A673 (cell line): ENCODE measurements at regions not wholly inside any gene's neighbourhood (a gene's known extent, or its start where the extent isn't known, plus 50 kb on each side); places are given as distances from the start of the nearest gene placed in this dataset.

ENCODE experiments used
- EZH2 ChIP-seq: fragments of 200-600 bp; sonication (generic); IDR thresholded peaks from 2 replicates; pipeline ENCODE4 v1.6.1; 2017; ENCODE audit warnings: borderline replicate concordance, low read depth, mild to moderate bottlenecking, mixed read lengths, antibody characterized with exemption, low read length; ENCODE audit not compliant: poor library complexity, severe bottlenecking
- TF ChIP-seq, protein P1 (sequence below): fragments of 300-800, 200-600 bp; sonication (generic); conservative IDR thresholded peaks from 2 replicates; pipeline ENCODE4 v1.5.1; 2017; ENCODE audit warnings: low read depth, mild to moderate bottlenecking, antibody characterized with exemption, low read length, moderate library complexity, mixed read lengths

DNA sequence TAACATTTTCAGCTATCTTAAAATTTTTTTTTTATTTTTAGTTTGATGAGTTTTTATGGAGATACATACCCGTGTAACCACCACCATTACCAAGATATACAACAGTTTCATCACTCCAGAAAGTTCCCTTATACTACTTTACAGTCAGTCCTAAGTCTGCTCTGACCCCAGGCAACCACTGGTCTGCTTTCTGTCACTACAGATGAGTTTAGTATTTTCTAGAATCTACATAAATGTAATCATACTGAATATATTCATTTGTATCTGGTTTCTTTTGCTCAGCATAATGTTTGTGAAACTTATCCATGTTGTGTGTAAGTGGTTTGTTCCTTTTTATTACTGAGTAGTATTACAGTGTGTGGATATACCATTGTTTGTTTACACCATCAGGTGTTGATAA is 127.8 kb downstream of the GAS1 start:
- TF ChIP-seq, protein P1, sequence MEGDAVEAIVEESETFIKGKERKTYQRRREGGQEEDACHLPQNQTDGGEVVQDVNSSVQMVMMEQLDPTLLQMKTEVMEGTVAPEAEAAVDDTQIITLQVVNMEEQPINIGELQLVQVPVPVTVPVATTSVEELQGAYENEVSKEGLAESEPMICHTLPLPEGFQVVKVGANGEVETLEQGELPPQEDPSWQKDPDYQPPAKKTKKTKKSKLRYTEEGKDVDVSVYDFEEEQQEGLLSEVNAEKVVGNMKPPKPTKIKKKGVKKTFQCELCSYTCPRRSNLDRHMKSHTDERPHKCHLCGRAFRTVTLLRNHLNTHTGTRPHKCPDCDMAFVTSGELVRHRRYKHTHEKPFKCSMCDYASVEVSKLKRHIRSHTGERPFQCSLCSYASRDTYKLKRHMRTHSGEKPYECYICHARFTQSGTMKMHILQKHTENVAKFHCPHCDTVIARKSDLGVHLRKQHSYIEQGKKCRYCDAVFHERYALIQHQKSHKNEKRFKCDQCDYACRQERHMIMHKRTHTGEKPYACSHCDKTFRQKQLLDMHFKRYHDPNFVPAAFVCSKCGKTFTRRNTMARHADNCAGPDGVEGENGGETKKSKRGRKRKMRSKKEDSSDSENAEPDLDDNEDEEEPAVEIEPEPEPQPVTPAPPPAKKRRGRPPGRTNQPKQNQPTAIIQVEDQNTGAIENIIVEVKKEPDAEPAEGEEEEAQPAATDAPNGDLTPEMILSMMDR = no peak
- no peak for TF ChIP-seq EZH2
